ENCODE measurements at regions not wholly inside any gene's neighbourhood (a gene's known extent, or its start where the extent isn't known, plus 50 kb on each side); places are given as distances from the start of the nearest gene placed in this dataset.

DNA sequence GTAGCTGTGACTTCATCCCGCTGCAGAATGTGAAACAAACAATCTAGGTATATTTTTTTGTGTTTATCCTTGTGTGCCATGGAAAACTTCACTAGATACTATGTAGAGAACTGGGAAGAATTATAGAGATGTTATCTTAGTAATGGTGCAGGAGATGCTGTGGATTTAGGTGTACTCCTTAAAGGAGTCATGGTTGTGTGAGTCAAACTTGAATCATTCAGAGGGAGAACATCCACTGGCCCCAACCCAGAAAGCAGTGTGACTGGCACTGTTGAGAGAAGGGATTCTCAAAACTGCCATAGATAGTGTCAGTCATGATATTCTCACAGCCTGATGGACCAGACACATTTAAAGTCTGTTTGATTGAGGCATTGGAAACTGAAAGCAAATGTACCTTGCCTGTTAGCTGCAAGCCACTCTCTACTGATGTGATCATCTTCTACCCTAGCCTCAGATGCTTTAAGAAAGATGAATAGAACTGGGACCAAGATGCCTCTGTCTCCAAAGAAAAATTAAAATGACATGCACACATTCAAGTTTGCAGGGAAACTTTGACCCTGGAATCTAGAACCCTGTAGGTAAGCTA lies 754.6 kb downstream of the MRPL39 start:
- DNase-seq (ENCODE audit: low spot score in 2 of 2): no peak
- Histone ChIP-seq H3K4me3 (no peak overlapping the region), H3K4me1 (no peaks in the 10 kb centered on the region), H3K27ac (no peak overlapping the region), H3K36me3 (no peaks in the 10 kb centered on the region), H3K9me3 (no peaks in the 10 kb centered on the region), H3K27me3 (no peaks in the 10 kb centered on the region)
- intact Hi-C loops (cut with DNase I; ENCODE audit: low total_unique reads): no loop called here
- no peak for TF ChIP-seq POLR2A (IDR thresholded peaks at IDR 0.05)
- TF ChIP-seq POLR2AphosphoS5 (IDR thresholded peaks at IDR 0.05): no peak
- TF ChIP-seq, protein P1, sequence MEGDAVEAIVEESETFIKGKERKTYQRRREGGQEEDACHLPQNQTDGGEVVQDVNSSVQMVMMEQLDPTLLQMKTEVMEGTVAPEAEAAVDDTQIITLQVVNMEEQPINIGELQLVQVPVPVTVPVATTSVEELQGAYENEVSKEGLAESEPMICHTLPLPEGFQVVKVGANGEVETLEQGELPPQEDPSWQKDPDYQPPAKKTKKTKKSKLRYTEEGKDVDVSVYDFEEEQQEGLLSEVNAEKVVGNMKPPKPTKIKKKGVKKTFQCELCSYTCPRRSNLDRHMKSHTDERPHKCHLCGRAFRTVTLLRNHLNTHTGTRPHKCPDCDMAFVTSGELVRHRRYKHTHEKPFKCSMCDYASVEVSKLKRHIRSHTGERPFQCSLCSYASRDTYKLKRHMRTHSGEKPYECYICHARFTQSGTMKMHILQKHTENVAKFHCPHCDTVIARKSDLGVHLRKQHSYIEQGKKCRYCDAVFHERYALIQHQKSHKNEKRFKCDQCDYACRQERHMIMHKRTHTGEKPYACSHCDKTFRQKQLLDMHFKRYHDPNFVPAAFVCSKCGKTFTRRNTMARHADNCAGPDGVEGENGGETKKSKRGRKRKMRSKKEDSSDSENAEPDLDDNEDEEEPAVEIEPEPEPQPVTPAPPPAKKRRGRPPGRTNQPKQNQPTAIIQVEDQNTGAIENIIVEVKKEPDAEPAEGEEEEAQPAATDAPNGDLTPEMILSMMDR (IDR thresholded peaks at IDR 0.05): no peak

DNA sequence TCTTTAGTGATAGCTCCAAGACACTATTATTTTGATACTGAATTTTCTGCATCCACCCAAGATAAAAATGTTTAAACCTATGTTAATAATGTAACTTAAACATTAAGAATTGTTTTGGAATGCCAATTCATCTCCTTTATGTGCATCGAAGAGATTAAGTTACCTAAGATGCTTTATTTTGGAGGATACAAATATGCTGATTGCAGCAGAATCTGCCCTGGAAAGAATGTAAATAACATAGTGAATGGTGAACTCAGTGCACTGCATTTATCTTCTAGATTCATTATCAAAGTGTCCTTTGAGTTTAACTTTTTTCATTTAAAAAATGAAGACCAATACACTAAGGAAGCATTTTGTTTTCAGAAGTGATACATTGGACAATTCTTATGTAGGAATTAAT lies 757.2 kb downstream of the MRPL39 start:
- H3K4me1 ChIP-seq: no peaks in the 10 kb centered on the region
- H3K27me3 ChIP-seq: no peaks in the 10 kb centered on the region
- no peak overlapping the region for H3K27ac ChIP-seq
- intact Hi-C loops (cut with DNase I; ENCODE audit: low total_unique reads): no loop called here
- no peak for DNase-seq (ENCODE audit: low spot score in 2 of 2)
- no peak for TF ChIP-seq POLR2AphosphoS5 (IDR thresholded peaks at IDR 0.05)
- TF ChIP-seq POLR2A (IDR thresholded peaks at IDR 0.05): no peak
- TF ChIP-seq, protein P1 (IDR thresholded peaks at IDR 0.05): no peak
- H3K9me3 ChIP-seq: no peaks in the 10 kb centered on the region
- no peak overlapping the region for H3K4me3 ChIP-seq
- no peaks in the 10 kb centered on the region for H3K36me3 ChIP-seq

DNA sequence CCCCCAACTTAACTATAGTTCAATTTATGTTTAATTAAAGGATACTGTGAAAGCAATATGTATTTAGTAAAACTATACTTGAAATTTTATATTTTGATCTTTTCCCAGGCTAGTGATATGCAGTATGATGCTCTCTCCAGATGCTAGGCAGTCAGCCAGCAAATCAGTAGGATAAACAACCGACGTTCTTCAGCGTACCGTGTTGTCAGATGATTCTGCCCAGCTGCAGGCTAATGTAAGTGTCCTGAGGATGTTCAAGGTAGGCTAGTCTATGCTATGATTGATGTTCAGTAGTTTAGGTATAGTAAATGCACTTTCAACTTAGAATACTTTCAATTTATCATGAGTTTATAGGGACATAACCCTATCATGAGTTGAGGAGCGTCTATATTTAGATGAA lies 762.6 kb downstream of the MRPL39 start:
- no peak for TF ChIP-seq POLR2A (IDR thresholded peaks at IDR 0.05)
- no peak for TF ChIP-seq POLR2AphosphoS5 (IDR thresholded peaks at IDR 0.05)
- TF ChIP-seq, protein P1 (IDR thresholded peaks at IDR 0.05): no peak
- Histone ChIP-seq H3K36me3 (no peaks in the 10 kb centered on the region), H3K4me1 (no peaks in the 10 kb centered on the region), H3K27me3 (no peaks in the 10 kb centered on the region), H3K9me3 (peaks cover 2 to 7% of the 10 kb centered on the region in 2 donors), H3K4me3 (no peak overlapping the region), H3K27ac (no peak overlapping the region)
- intact Hi-C loops (cut with DNase I; ENCODE audit: low total_unique reads): no loop called here
- no peak for DNase-seq (ENCODE audit: low spot score in 2 of 2)

GRCh38 chr21:24840287-24840686 lies 767.0 kb downstream of the MRPL39 start:
- DNase-seq (ENCODE audit: low spot score in 2 of 2): no peak
- TF ChIP-seq, protein P1 (IDR thresholded peaks at IDR 0.05): no peak
- no peak for TF ChIP-seq POLR2AphosphoS5 (IDR thresholded peaks at IDR 0.05)
- TF ChIP-seq POLR2A (IDR thresholded peaks at IDR 0.05): no peak
- Histone ChIP-seq H3K36me3 (no peaks in the 10 kb centered on the region), H3K4me1 (no peaks in the 10 kb centered on the region), H3K9me3 (peaks cover 2 to 7% of the 10 kb centered on the region in 2 donors), H3K27ac (no peak overlapping the region), H3K27me3 (no peaks in the 10 kb centered on the region), H3K4me3 (no peak overlapping the region)
- intact Hi-C loops (cut with DNase I; ENCODE audit: low total_unique reads): loop anchor here (2.0 kb wide), 1 partner anchor 41 kb away; no protein-coding TSS in a partner anchor

DNA sequence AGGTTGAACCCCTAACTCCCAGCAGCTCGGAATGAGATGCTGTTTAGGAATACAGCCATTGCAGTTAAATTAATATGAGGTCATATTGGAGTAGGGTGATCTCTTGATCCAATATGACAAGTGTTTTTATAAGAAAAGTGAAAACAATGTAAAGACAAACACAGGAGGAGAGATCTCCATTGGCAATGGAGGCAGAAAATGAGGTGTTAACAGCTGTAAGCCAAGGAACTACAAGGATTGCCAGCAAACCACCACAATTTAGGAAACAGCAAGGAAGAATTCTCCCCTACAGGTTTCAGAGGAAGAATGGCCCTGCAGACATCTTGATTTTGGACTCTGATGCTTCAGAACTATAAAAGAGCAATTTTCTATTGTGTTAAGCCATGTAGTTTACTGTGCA lies 774.3 kb downstream of the MRPL39 start:
- Histone ChIP-seq H3K36me3 (no peaks in the 10 kb centered on the region), H3K4me1 (no peaks in the 10 kb centered on the region), H3K4me3 (no peak overlapping the region), H3K9me3 (no peaks in the 10 kb centered on the region), H3K27ac (no peak overlapping the region), H3K27me3 (no peaks in the 10 kb centered on the region)
- intact Hi-C loops (cut with DNase I; ENCODE audit: low total_unique reads): no loop called here
- DNase-seq (ENCODE audit: low spot score in 2 of 2): no peak
- TF ChIP-seq, protein P1 (IDR thresholded peaks at IDR 0.05): no peak
- TF ChIP-seq POLR2A (IDR thresholded peaks at IDR 0.05): no peak
- TF ChIP-seq POLR2AphosphoS5 (IDR thresholded peaks at IDR 0.05): no peak
